ENCODE measurements at regions not wholly inside any gene's neighbourhood (a gene's known extent, or its start where the extent isn't known, plus 50 kb on each side); places are given as distances from the start of the nearest gene placed in this dataset.

GRCh38 chr10:124279298-124279697 is 139.4 kb downstream of the OAT start:
- ATAC-seq (no peak), DNase-seq (no peak)
- CTCF ChIA-PET, result interaction anchor here (1.0 kb wide), 1 partner anchor 285 kb away, joined by 3 read pairs; no protein-coding TSS in a partner anchor
- Mint-ChIP-seq H3K27ac (no peak overlapping the region), H3K27me3 (no peaks in the 10 kb centered on the region), H3K4me3 (no peak overlapping the region), H3K4me1 (ENCODE audit: low read depth) (no peaks in the 10 kb centered on the region), H3K9me3 (no peaks in the 10 kb centered on the region), H3K36me3 (ENCODE audit: low read depth) (no peaks in the 10 kb centered on the region)
- POLR2A ChIA-PET, result no interaction called here
- TF ChIP-seq, protein P1, sequence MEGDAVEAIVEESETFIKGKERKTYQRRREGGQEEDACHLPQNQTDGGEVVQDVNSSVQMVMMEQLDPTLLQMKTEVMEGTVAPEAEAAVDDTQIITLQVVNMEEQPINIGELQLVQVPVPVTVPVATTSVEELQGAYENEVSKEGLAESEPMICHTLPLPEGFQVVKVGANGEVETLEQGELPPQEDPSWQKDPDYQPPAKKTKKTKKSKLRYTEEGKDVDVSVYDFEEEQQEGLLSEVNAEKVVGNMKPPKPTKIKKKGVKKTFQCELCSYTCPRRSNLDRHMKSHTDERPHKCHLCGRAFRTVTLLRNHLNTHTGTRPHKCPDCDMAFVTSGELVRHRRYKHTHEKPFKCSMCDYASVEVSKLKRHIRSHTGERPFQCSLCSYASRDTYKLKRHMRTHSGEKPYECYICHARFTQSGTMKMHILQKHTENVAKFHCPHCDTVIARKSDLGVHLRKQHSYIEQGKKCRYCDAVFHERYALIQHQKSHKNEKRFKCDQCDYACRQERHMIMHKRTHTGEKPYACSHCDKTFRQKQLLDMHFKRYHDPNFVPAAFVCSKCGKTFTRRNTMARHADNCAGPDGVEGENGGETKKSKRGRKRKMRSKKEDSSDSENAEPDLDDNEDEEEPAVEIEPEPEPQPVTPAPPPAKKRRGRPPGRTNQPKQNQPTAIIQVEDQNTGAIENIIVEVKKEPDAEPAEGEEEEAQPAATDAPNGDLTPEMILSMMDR (IDR thresholded peaks at IDR 0.05), result no peak
- intact Hi-C loops (cut with micrococcal nuclease), result no loop called here

DNA sequence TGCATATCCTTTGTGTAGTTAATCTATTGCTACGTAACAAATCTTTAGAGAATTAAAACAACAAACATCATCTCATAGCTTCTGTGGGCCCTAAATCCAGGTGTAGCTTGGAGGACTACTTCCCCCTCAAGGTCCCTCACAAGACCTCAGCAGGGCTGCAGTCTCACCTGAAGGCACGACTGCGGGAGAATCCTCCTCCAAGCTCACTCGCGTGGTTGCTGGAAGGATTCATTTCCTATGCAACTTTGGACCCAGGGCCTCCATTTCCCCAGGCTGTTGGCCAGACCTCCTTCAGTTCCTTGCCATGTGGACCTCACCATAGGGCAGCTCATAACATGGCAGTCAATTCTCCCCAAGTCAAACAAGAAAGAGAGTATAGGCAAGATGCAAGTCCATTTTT is 140.4 kb downstream of the OAT start:
- H3K36me3 Mint-ChIP-seq (ENCODE audit: low read depth), result no peaks in the 10 kb centered on the region
- intact Hi-C loops (cut with micrococcal nuclease), result no loop called here
- no peaks in the 10 kb centered on the region for H3K27me3 Mint-ChIP-seq
- CTCF ChIA-PET, result interaction anchor here (1.5 kb wide), 1 partner anchor 282 kb away, joined by 3 read pairs; no protein-coding TSS in a partner anchor
- DNase-seq (no peak), ATAC-seq (no peak)
- no peak overlapping the region for H3K4me3 Mint-ChIP-seq
- H3K4me1 Mint-ChIP-seq (ENCODE audit: low read depth), result no peaks in the 10 kb centered on the region
- no peaks in the 10 kb centered on the region for H3K9me3 Mint-ChIP-seq
- H3K27ac Mint-ChIP-seq, result no peak overlapping the region
- TF ChIP-seq, protein P1 (IDR thresholded peaks at IDR 0.05), result no peak
- POLR2A ChIA-PET, result no interaction called here

GRCh38 chr10:124273141-124273540 is 145.6 kb downstream of the OAT start:
- intact Hi-C loops (cut with micrococcal nuclease), result no loop called here
- TF ChIP-seq, protein P1 (IDR thresholded peaks at IDR 0.05), result no peak
- H3K4me3 Mint-ChIP-seq, result no peak overlapping the region
- H3K9me3 Mint-ChIP-seq, result peaks cover 18% of the 10 kb centered on the region
- POLR2A ChIA-PET, result no interaction called here
- H3K27me3 Mint-ChIP-seq, result no peaks in the 10 kb centered on the region
- no peaks in the 10 kb centered on the region for H3K4me1 Mint-ChIP-seq (ENCODE audit: low read depth)
- DNase-seq (no peak), ATAC-seq (no peak)
- H3K36me3 Mint-ChIP-seq (ENCODE audit: low read depth), result no peaks in the 10 kb centered on the region
- CTCF ChIA-PET, result no interaction called here
- no peak overlapping the region for H3K27ac Mint-ChIP-seq

DNA sequence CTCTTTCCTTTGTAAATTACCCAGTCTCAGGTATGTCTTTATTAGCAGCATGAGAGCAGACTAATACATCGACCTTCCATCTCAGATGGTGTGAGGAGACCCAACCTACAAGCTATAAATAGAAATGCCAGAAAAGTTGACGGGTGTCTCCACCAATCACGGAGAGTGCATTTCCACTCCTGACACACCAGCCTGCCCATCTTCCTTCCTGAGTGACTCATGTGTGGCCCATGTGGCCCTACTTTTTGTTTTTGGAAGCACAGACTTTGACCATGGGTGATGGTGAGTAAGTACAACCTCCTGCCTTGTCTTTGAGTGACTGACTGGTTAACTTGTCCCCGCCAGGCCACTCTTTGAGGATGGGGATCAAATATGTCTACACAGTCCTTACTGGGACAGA is 147.0 kb downstream of the OAT start:
- DNase-seq, result no peak
- CTCF ChIA-PET, result no interaction called here
- Mint-ChIP-seq H3K4me3 (no peak overlapping the region), H3K27me3 (no peaks in the 10 kb centered on the region), H3K36me3 (ENCODE audit: low read depth) (no peaks in the 10 kb centered on the region), H3K4me1 (ENCODE audit: low read depth) (no peaks in the 10 kb centered on the region), H3K9me3 (peaks cover 18% of the 10 kb centered on the region), H3K27ac (no peak overlapping the region)
- TF ChIP-seq, protein P1 (IDR thresholded peaks at IDR 0.05), result no peak
- intact Hi-C loops (cut with micrococcal nuclease), result no loop called here
- no peak for ATAC-seq
- POLR2A ChIA-PET, result no interaction called here

DNA sequence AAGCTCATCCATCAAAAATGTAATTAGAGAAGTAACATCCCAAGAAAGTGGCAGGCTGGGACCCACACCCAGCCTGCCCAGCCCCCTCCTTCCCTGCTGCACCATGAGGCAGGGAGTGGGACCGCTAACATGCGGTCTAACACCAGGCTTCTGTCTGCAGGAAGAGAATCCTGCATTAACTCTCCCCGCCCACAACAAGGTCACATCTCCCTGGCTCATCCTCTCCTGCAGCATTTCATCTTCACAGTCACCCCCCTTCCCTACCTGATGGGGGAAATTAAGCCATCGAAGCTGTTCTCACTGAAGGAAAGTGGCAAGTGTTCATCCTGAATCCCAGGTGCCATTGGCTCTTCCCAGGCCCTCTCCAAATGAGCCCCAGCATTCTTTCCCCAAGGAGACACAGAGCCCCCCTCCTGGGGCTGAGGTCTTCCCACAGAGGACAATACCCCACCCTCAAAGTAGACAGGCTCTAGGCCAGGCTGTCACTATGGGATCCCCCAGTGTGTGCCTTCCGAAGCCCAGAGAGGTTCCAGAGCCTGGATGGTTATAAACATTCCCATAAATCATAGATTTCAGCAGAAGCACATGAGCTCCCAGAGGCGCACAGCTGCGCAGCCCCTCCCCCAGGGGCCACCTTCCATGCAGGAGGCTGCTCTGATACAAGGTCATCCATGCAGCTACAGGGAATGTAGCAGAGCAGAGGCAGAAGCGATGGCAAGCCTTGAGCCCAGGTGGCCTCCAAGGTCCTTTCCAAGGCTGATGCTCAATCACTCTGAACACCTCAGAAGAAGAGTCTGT is 148.0 kb downstream of the OAT start:
- ChIA-PET POLR2A (no interaction called here), CTCF (no interaction called here)
- no peak overlapping the region for H3K4me3 Mint-ChIP-seq
- H3K4me1 Mint-ChIP-seq (ENCODE audit: low read depth), result no peaks in the 10 kb centered on the region
- no peaks in the 10 kb centered on the region for H3K36me3 Mint-ChIP-seq (ENCODE audit: low read depth)
- intact Hi-C loops (cut with micrococcal nuclease), result no loop called here
- ATAC-seq, result no peak
- DNase-seq, result no peak
- peaks cover 18% of the 10 kb centered on the region for H3K9me3 Mint-ChIP-seq
- H3K27me3 Mint-ChIP-seq, result no peaks in the 10 kb centered on the region
- TF ChIP-seq, protein P1 (IDR thresholded peaks at IDR 0.05), result no peak
- H3K27ac Mint-ChIP-seq, result no peak overlapping the region

Measured in activated CD8-positive, alpha-beta T cell treated with anti-CD3 and anti-CD28 coated beads for 36 hours (primary cell).